ENCODE measurements at regions not wholly inside any gene's neighbourhood (a gene's known extent, or its start where the extent isn't known, plus 50 kb on each side); places are given as distances from the start of the nearest gene placed in this dataset.
"Not testable (repeated sequence)": the region's sequence is repeated elsewhere in the genome, so short reads cannot be mapped to it uniquely, and the experiment has no call there.

DNA sequence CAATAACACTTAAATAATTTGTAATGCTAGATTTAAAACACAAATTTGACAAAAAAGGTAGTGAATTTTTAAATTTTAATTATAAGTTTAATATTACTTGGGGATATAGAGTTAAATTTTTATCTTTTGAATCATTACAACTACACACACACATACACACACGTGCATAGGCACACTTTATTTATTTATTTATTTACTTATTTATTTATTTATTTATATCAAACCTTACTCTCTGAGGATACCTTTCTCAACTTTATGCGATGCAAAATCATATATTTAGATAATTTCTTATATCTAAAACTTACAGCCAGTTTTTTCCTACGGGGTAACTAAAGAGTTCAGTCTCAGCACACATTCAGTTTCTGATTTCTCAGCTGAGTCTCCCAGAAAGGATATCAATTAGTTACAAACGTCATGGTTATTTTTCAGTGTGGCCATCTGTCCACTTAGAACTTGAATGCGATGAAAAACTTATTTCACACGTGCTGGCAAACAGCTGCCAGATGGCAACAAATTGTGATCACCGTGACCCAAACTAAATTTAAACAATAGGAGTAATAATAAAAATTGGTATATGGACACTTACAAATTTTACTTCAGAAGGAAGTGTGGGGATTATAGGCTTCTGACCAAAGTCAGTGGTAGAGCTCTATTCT, 683.1 kb upstream of the PRR20A start:
- WGBS, 2 donors = 72 to 77% methylated on average over 7 of the region's 7 CpGs
- H3K4me3 ChIP-seq (replicated peaks in 1 of 3) = no peak overlapping the region
- no peaks in the 10 kb centered on the region for H3K4me1 ChIP-seq
- TF ChIP-seq, protein P1, sequence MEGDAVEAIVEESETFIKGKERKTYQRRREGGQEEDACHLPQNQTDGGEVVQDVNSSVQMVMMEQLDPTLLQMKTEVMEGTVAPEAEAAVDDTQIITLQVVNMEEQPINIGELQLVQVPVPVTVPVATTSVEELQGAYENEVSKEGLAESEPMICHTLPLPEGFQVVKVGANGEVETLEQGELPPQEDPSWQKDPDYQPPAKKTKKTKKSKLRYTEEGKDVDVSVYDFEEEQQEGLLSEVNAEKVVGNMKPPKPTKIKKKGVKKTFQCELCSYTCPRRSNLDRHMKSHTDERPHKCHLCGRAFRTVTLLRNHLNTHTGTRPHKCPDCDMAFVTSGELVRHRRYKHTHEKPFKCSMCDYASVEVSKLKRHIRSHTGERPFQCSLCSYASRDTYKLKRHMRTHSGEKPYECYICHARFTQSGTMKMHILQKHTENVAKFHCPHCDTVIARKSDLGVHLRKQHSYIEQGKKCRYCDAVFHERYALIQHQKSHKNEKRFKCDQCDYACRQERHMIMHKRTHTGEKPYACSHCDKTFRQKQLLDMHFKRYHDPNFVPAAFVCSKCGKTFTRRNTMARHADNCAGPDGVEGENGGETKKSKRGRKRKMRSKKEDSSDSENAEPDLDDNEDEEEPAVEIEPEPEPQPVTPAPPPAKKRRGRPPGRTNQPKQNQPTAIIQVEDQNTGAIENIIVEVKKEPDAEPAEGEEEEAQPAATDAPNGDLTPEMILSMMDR (IDR thresholded peaks at IDR 0.05) = no peak
- TF ChIP-seq POLR2A (IDR thresholded peaks at IDR 0.05) = no peak
- no peaks in the 10 kb centered on the region for H3K36me3 ChIP-seq
- H3K9me3 ChIP-seq = no peaks in the 10 kb centered on the region
- intact Hi-C loops (cut with DNase I) = no loop called here
- H3K27ac ChIP-seq = no peak overlapping the region
- no peaks in the 10 kb centered on the region for H3K27me3 ChIP-seq
- no peak for DNase-seq

DNA sequence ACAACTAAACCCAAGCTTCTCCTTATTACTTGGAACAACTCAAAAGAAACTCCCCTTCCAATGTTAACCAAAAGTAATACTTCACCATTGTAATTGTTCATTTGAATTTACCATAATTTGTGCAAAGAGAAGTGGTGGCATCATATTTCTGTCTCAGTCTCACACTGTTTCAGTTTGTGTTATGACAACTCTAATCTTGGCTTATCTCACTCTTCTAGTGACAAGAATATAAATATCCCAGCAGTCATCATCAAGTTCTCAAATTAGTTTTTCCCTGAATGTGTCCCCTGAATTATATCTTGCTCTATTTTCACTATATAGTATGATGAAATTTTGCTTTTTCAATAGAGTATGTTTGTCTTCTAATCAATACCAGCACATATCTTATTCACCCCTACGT, 681.4 kb upstream of the PRR20A start:
- no peaks in the 10 kb centered on the region for H3K4me1 ChIP-seq
- no peak for DNase-seq
- intact Hi-C loops (cut with DNase I) = no loop called here
- H3K9me3 ChIP-seq = no peaks in the 10 kb centered on the region
- H3K27me3 ChIP-seq = no peaks in the 10 kb centered on the region
- H3K4me3 ChIP-seq (replicated peaks in 1 of 3) = no peak overlapping the region
- TF ChIP-seq, protein P1 (IDR thresholded peaks at IDR 0.05) = no peak
- no peak for TF ChIP-seq POLR2A (IDR thresholded peaks at IDR 0.05)
- 82 to 85% methylated on average over 1 of the region's 1 CpG for WGBS, 2 donors
- no peaks in the 10 kb centered on the region for H3K36me3 ChIP-seq
- no peak overlapping the region for H3K27ac ChIP-seq

DNA sequence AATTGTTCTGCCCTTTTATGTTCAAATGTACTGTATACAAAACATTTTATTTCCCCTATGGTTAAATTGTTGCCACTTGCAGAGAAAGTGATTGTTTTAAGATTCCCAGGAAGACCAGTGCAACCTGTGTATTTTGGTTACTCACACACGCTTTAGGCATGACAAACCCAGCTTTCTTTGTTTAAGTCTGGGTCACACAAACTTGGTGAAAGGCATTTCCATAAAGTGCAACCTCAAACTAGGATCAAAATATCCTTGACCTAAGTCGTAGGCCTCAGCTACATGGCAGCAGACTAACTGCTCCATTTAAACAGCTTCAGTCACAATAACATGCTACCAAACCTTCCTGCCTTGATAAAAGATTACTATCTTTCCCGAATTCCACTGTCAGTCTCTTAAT, 639.0 kb upstream of the PRR20A start:
- H3K4me3 ChIP-seq (replicated peaks in 1 of 3) = no peak overlapping the region
- no peaks in the 10 kb centered on the region for H3K27me3 ChIP-seq
- H3K4me1 ChIP-seq = no peaks in the 10 kb centered on the region
- no peak for DNase-seq
- H3K27ac ChIP-seq = no peak overlapping the region
- no peak for TF ChIP-seq POLR2A (IDR thresholded peaks at IDR 0.05)
- TF ChIP-seq, protein P1 (IDR thresholded peaks at IDR 0.05) = no peak
- no peaks in the 10 kb centered on the region for H3K9me3 ChIP-seq
- intact Hi-C loops (cut with DNase I) = no loop called here
- WGBS, 2 donors = 52 to 81% methylated on average over 3 of the region's 3 CpGs
- H3K36me3 ChIP-seq = no peaks in the 10 kb centered on the region

DNA sequence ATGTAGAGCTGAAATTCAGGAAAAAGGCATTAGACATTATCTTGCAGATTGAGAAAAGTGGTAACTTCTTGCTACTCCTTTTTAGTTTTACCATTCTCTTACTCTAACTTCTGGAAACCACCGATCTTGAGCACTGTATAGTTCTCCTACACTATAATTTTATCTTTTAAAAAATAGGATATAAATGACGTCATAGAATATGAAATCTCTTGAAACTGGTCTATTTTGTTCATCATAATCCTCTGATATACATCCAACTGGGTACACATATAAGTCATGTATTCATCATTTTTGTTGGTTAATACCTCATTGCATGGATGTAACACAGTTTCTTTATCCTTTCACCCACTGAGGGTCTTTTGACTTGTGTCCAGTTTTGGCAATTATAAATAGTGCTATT, 629.9 kb upstream of the PRR20A start:
- intact Hi-C loops (cut with DNase I) = no loop called here
- 86 to 89% methylated on average over 2 of the region's 2 CpGs for WGBS, 2 donors
- TF ChIP-seq, protein P1 (IDR thresholded peaks at IDR 0.05) = no peak
- no peak for TF ChIP-seq POLR2A (IDR thresholded peaks at IDR 0.05)
- no peaks in the 10 kb centered on the region for H3K9me3 ChIP-seq
- no peaks in the 10 kb centered on the region for H3K36me3 ChIP-seq
- H3K27me3 ChIP-seq = no peaks in the 10 kb centered on the region
- H3K27ac ChIP-seq = no peak overlapping the region
- no peak for DNase-seq
- H3K4me3 ChIP-seq (replicated peaks in 1 of 3) = no peak overlapping the region
- H3K4me1 ChIP-seq = no peaks in the 10 kb centered on the region

DNA sequence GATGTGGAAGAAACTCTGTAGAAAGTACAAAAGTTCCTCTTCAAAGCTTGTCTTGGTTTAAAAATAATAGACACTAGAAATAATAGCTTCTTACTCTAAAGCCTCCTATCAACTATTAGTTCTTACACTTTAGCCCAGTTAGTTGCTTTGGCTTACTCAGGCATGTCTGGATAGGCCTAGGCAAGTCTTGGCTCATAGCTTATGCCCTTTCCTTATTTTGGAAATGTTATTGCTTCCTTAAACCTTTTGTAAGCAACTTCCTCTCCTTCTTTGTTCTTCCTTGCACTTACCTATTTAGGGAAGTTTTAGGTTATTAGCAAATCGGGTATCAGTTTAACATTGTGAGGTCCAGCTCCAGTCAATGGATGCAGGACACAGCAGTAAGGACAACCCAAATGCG, 628.4 kb upstream of the PRR20A start:
- H3K36me3 ChIP-seq; DNase-seq; intact Hi-C loops (cut with DNase I); H3K27ac ChIP-seq; H3K9me3 ChIP-seq; H3K27me3 ChIP-seq; H3K4me1 ChIP-seq; H3K4me3 ChIP-seq (replicated peaks in 1 of 3): not testable (repeated sequence)
- WGBS, 2 donors = 88 to 96% methylated on average over 2 of the region's 2 CpGs

DNA sequence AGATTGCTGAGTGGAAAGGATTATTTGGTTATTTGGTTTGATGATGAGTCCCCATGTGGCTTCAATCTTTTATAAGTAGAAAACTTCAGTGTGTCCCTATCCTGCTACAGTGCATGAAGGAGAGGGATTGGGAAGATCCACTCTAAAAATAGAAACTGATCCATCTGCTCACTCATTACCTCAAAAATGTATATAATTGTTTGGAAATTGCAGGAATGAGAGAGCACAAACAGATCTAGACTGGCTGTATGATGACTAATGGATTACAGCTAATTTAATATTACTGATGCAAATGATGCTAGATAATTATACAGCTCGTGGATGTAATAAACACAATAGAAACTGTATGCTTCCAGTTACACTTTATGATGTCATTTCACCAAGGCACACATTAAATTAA, 625.3 kb upstream of the PRR20A start:
- no peaks in the 10 kb centered on the region for H3K27me3 ChIP-seq
- H3K4me3 ChIP-seq (replicated peaks in 1 of 3) = no peak overlapping the region
- WGBS, 2 donors = 58 to 70% methylated on average over 1 of the region's 1 CpG
- DNase-seq = no peak
- TF ChIP-seq, protein P1 (IDR thresholded peaks at IDR 0.05) = no peak
- TF ChIP-seq POLR2A (IDR thresholded peaks at IDR 0.05) = no peak
- H3K9me3 ChIP-seq = no peaks in the 10 kb centered on the region
- intact Hi-C loops (cut with DNase I) = no loop called here
- H3K36me3 ChIP-seq = no peaks in the 10 kb centered on the region
- H3K4me1 ChIP-seq = no peaks in the 10 kb centered on the region
- no peak overlapping the region for H3K27ac ChIP-seq

All from thyroid gland (tissue), 4 donors.